ENCODE measurements at regions not wholly inside any gene's neighbourhood (a gene's known extent, or its start where the extent isn't known, plus 50 kb on each side); places are given as distances from the start of the nearest gene placed in this dataset.

DNA sequence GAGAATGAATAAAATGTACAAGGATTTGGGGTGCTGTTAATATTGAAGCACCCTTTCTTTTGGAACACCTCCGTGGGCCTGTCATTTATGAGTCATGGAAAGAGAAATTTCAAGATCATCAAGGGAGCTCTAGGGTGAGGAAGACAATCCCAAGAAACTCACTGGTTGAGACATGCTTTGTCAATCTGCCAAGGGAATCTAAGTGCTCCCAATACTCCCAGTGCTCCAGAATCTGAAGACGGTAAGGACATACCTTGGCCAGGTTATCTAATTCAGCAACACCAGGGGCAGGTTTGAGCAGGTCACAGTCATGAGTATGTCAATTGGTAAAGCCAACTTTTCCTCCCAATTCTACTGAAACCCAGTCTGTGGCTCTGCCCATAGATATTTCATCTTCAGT is 556.4 kb upstream of the CPEB2 start:
- 83 to 87% methylated on average over 2 of the region's 2 CpGs for whole genome bisulfite sequencing, 2 donors
- Histone ChIP-seq H3K4me3 (no peak overlapping the region), H3K27ac (peak overlapping the region in 1 of 4 donors; percentile 32), H3K4me1 (no peaks in the 10 kb centered on the region), H3K9me3 (no peaks in the 10 kb centered on the region), H3K27me3 (no peaks in the 10 kb centered on the region), H3K36me3 (no peaks in the 10 kb centered on the region)
- TF ChIP-seq, protein P1, sequence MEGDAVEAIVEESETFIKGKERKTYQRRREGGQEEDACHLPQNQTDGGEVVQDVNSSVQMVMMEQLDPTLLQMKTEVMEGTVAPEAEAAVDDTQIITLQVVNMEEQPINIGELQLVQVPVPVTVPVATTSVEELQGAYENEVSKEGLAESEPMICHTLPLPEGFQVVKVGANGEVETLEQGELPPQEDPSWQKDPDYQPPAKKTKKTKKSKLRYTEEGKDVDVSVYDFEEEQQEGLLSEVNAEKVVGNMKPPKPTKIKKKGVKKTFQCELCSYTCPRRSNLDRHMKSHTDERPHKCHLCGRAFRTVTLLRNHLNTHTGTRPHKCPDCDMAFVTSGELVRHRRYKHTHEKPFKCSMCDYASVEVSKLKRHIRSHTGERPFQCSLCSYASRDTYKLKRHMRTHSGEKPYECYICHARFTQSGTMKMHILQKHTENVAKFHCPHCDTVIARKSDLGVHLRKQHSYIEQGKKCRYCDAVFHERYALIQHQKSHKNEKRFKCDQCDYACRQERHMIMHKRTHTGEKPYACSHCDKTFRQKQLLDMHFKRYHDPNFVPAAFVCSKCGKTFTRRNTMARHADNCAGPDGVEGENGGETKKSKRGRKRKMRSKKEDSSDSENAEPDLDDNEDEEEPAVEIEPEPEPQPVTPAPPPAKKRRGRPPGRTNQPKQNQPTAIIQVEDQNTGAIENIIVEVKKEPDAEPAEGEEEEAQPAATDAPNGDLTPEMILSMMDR (IDR thresholded peaks at IDR 0.05) = no peak
- TF ChIP-seq EP300 (IDR thresholded peaks at IDR 0.05) (no peak), POLR2A (IDR thresholded peaks at IDR 0.05) (no peak)
- no peak for DNase-seq (ENCODE audit: low spot score in 2 of 2)

DNA sequence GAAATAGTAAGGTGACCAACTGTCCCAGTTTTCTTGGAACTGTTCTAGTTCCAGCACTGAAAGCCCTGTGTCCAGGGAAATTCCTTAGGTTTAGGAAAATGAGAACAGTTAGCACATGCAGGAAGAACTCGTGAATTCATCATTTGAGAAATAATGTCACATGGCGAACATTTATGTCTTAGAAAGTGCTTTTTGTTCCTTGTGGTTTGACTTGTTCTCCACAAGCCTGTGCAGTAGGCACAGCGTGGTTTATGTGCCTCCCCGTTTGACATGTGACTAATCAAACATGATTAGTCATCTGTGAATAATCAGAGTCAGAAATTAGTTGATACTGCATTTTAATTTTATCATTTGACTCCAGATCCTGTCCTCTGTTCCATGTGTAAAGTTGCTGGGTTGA is 556.0 kb upstream of the CPEB2 start:
- H3K4me1 ChIP-seq = no peaks in the 10 kb centered on the region
- WGBS, 2 donors = 39 to 43% methylated on average over 4 of the region's 4 CpGs
- TF ChIP-seq EP300 (IDR thresholded peaks at IDR 0.05) = no peak
- TF ChIP-seq, protein P1 (IDR thresholded peaks at IDR 0.05) = no peak
- no peak for TF ChIP-seq POLR2A (IDR thresholded peaks at IDR 0.05)
- no peak overlapping the region for H3K4me3 ChIP-seq
- DNase-seq (ENCODE audit: low spot score in 2 of 2) = no peak
- H3K27ac ChIP-seq = peak overlapping the region in 1 of 4 donors; percentile 32
- H3K27me3 ChIP-seq = no peaks in the 10 kb centered on the region
- no peaks in the 10 kb centered on the region for H3K36me3 ChIP-seq
- H3K9me3 ChIP-seq = no peaks in the 10 kb centered on the region

DNA sequence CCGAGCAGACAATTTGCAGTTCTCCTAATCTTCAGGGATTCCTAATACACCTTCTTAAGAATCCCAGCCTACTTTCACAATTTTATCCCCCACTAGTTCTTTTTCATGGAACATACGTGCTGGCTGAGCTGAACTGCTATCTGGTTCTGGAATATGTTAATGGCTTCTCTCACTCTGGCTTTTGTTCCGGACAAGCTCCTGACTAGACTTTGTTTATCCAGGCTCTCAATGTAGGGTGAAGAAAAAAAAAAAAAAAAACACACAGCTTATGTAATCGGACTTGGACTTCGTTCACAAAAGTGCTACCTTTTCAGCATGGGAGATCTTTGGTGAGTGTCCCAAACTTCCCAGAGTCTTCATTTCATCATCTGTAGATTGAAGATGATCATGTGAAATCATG is 555.4 kb upstream of the CPEB2 start:
- no peaks in the 10 kb centered on the region for H3K4me1 ChIP-seq
- 68 to 71% methylated on average over 5 of the region's 5 CpGs for WGBS, 2 donors
- H3K27me3 ChIP-seq = no peaks in the 10 kb centered on the region
- no peak for DNase-seq (ENCODE audit: low spot score in 2 of 2)
- H3K4me3 ChIP-seq = no peak overlapping the region
- H3K27ac ChIP-seq = peak overlapping the region in 1 of 4 donors; percentile 16
- H3K36me3 ChIP-seq = no peaks in the 10 kb centered on the region
- TF ChIP-seq POLR2A (IDR thresholded peaks at IDR 0.05) (no peak), EP300 (IDR thresholded peaks at IDR 0.05) (no peak)
- TF ChIP-seq, protein P1 (IDR thresholded peaks at IDR 0.05) = no peak
- H3K9me3 ChIP-seq = no peaks in the 10 kb centered on the region

DNA sequence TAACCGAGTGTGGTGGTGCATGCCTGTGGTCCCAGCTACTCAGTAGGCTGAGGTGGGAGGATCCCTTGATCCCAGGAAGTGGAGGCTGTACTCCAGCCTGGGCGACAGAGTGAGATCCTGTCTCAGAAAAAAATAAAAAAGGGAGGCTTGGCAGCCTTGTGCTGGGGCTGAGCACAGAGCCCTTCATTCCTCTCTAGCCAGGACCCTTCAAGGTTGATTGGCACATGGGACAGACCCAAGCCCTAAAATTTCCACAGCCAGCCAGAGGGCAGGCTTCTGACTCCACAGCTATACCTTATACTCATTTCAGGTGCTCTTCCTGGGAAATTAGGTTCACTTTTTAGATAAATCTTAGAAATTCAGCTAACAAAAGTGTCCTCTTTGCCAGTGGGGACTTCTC is 553.0 kb upstream of the CPEB2 start:
- no peaks in the 10 kb centered on the region for H3K9me3 ChIP-seq
- WGBS, 2 donors = 64 to 74% methylated on average over 2 of the region's 2 CpGs
- no peaks in the 10 kb centered on the region for H3K36me3 ChIP-seq
- no peaks in the 10 kb centered on the region for H3K4me1 ChIP-seq
- no peak overlapping the region for H3K27ac ChIP-seq
- no peak for DNase-seq (ENCODE audit: low spot score in 2 of 2)
- H3K4me3 ChIP-seq = no peak overlapping the region
- no peak for TF ChIP-seq EP300 (IDR thresholded peaks at IDR 0.05)
- TF ChIP-seq POLR2A (IDR thresholded peaks at IDR 0.05) = no peak
- TF ChIP-seq, protein P1 (IDR thresholded peaks at IDR 0.05) = no peak
- H3K27me3 ChIP-seq = no peaks in the 10 kb centered on the region

DNA sequence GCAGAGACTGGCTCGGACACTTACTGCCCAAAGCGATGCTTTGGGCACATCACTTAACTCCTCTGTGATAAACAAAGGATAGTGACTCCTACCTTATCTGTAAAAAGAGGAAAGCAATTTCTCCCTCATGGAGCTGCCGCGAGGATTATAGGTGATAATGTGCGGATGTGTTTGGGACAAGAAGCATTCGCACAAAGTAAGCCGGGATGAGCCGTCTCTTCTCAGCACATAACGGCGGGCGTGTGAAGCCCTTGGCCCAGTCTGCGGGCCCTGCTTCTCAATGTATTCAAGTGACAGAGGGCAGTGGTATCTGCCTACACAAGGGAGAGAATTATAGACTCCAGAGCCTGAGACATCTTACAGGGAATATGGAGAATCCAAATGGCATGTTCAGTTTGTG is 550.3 kb upstream of the CPEB2 start:
- Histone ChIP-seq H3K4me1 (no peaks in the 10 kb centered on the region), H3K4me3 (no peak overlapping the region), H3K36me3 (no peaks in the 10 kb centered on the region), H3K27ac (no peak overlapping the region), H3K27me3 (no peaks in the 10 kb centered on the region), H3K9me3 (no peaks in the 10 kb centered on the region)
- TF ChIP-seq, protein P1 (IDR thresholded peaks at IDR 0.05) = no peak
- TF ChIP-seq EP300 (IDR thresholded peaks at IDR 0.05) = no peak
- no peak for TF ChIP-seq POLR2A (IDR thresholded peaks at IDR 0.05)
- no peak for DNase-seq (ENCODE audit: low spot score in 2 of 2)
- WGBS, 2 donors = 89 to 90% methylated on average over 12 of the region's 12 CpGs

Data from tibial nerve (tissue), 4 donors.